SU-DHL-6 (cell line): ENCODE measurements at regions not wholly inside any gene's neighbourhood (a gene's known extent, or its start where the extent isn't known, plus 50 kb on each side); places are given as distances from the start of the nearest gene placed in this dataset.

Experiments used
- CTCF ChIP-seq: fragments of 200-600 bp; sonication (generic); IDR thresholded peaks from one replicate; pipeline ENCODE4 v1.5.1; 2017; ENCODE audit warnings: antibody characterized with exemption, mild to moderate bottlenecking, low read length, moderate library complexity; ENCODE audit not compliant: insufficient read depth, poor library complexity, severe bottlenecking
- EZH2phosphoT487 ChIP-seq: fragments of 200-600 bp; sonication (generic), shearing (Covaris generic); conservative IDR thresholded peaks from 2 replicates; pipeline ENCODE4 v1.6.1; 2018; ENCODE audit warnings: mild to moderate bottlenecking, antibody characterized with exemption, low read length, moderate library complexity, mixed read lengths

DNA sequence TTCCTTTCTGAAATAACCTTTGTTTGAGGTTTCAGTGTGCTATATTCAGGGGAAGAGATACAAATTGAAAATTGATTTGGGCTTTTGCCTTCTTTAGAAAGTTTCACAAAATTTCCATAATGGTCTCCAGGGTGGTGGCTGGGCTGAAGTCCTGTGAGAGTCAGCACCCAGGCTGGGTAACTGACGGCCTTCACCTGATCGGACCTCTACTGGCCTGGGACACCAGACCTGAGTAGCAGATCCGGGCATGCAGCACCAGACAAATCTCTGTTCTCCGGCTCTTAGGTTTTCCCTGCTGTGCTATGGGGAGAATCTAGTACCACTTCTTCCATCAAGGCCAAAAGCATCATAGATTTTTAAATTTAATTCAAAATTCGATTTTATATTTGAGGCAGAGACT is 133.0 kb upstream of the LMCD1 start:
- TF ChIP-seq EZH2phosphoT487 (no peak), CTCF (no peak)
